CD14-positive monocyte (primary cell): ENCODE measurements at regions not wholly inside any gene's neighbourhood (a gene's known extent, or its start where the extent isn't known, plus 50 kb on each side); places are given as distances from the start of the nearest gene placed in this dataset.

Experiments
- DNase-seq, 3 donors: peaks; one replicate each; pipeline ENCODE4 v3.0.0-alpha.2; 2011 to 2022
- H2AFZ ChIP-seq: 2 replicates; pipeline ENCODE4 v1.6.0; 2012; ENCODE audit warnings: mild to moderate bottlenecking, low read depth, low read length, inconsistent platforms; ENCODE audit not compliant: insufficient read depth, poor library complexity, severe bottlenecking
- H3K27ac ChIP-seq, 2 donors: 1 replicate in 1 of 2; 2 replicates in 1 of 2; pipeline ENCODE4 v1.5.1; 2012 to 2013; ENCODE audit warnings: low read length in 2 of 2, control low read depth in 1 of 2, inconsistent platforms in 1 of 2, low read depth in 1 of 2, mild to moderate bottlenecking in 1 of 2
- H3K27me3 ChIP-seq, 2 donors: one replicate each; pipeline versions ENCODE4 v1.6.0 to v1.6.1; 2011 to 2013; ENCODE audit warnings: low read length in 2 of 2; ENCODE audit not compliant: control insufficient read depth in 2 of 2, insufficient read depth in 2 of 2
- H3K36me3 ChIP-seq, 2 donors: replicated peaks in 1 of 2; 1 replicate in 1 of 2; 2 replicates in 1 of 2; pipeline versions ENCODE4 v1.5.1 to v1.6.1; 2012 to 2013; ENCODE audit warnings: low read length in 2 of 2, control low read depth in 1 of 2, inconsistent platforms in 1 of 2, mild to moderate bottlenecking in 1 of 2; ENCODE audit not compliant: insufficient read depth in 2 of 2, control insufficient read depth in 1 of 2
- H3K4me1 ChIP-seq, 2 donors: 1 replicate in 1 of 2; 2 replicates in 1 of 2; pipeline versions ENCODE4 v1.5.1 to v1.6.1; 2012 to 2013; ENCODE audit warnings: low read length in 2 of 2, control low read depth in 1 of 2, inconsistent platforms in 1 of 2, mild to moderate bottlenecking in 1 of 2, moderate library complexity in 1 of 2; ENCODE audit not compliant: insufficient read depth in 2 of 2, control insufficient read depth in 1 of 2
- H3K4me2 ChIP-seq: replicated peaks from 2 replicates; pipeline ENCODE3; 2012; ENCODE audit warnings: low read length, moderate library complexity, mild to moderate bottlenecking; ENCODE audit not compliant: poor library complexity, severe bottlenecking; ENCODE audit errors: extremely low read depth
- H3K4me3 ChIP-seq, 3 experiments: fragments of 200-600 bp in 1 of 3; sonication (generic) in 1 of 3; replicated peaks in 1 of 3; 1 replicate in 2 of 3; 2 replicates in 1 of 3; pipeline ENCODE4 v1.5.1; 2011 to 2013; ENCODE audit warnings: low read length in 3 of 3, mild to moderate bottlenecking in 3 of 3, control low read depth in 2 of 3, low read depth in 2 of 3, inconsistent platforms in 1 of 3, moderate library complexity in 1 of 3
- H3K79me2 ChIP-seq: 2 replicates; pipeline ENCODE4 v1.6.0; 2012; ENCODE audit warnings: mild to moderate bottlenecking, control low read depth, inconsistent platforms, low read length, moderate library complexity; ENCODE audit not compliant: insufficient read depth
- H3K9ac ChIP-seq: 2 replicates; pipeline ENCODE4 v1.6.0; 2017; ENCODE audit warnings: low read length, mild to moderate bottlenecking; ENCODE audit not compliant: insufficient read depth, poor library complexity, severe bottlenecking
- H3K9me3 ChIP-seq, 2 donors: replicated peaks in 1 of 2; 1 replicate in 1 of 2; 2 replicates in 1 of 2; pipeline versions ENCODE4 v1.5.1 to v1.6.1; 2012 to 2013; ENCODE audit warnings: low read length in 2 of 2, control low read depth in 1 of 2; ENCODE audit not compliant: control insufficient read depth in 1 of 2, insufficient read depth in 1 of 2
- H4K20me1 ChIP-seq: 2 replicates; pipeline ENCODE4 v1.6.0; 2012; ENCODE audit warnings: mild to moderate bottlenecking, low read length, control low read depth, moderate library complexity; ENCODE audit not compliant: insufficient read depth
- H3K27ac Mint-ChIP-seq, 7 donors: one replicate each; pipeline ENCODE4 v1.8.0; 2020; ENCODE audit warnings: mild to moderate bottlenecking in 7 of 7, mixed read lengths in 7 of 7, moderate library complexity in 6 of 7, inconsistent platforms in 2 of 7
- H3K27me3 Mint-ChIP-seq, 3 donors: one replicate each; pipeline ENCODE4 v1.8.0; 2021 to 2022; ENCODE audit warnings: low read depth in 3 of 3, mild to moderate bottlenecking in 3 of 3, mixed read lengths in 3 of 3, moderate library complexity in 3 of 3, inconsistent platforms in 1 of 3
- H3K36me3 Mint-ChIP-seq, 2 donors: one replicate each; pipeline ENCODE4 v1.8.0; 2020; ENCODE audit warnings: mixed read lengths in 2 of 2, inconsistent platforms in 1 of 2, mild to moderate bottlenecking in 1 of 2
- H3K4me1 Mint-ChIP-seq: one replicate; pipeline ENCODE4 v1.8.0; 2020; ENCODE audit warnings: mild to moderate bottlenecking, mixed read lengths
- H3K4me3 Mint-ChIP-seq, 2 donors: one replicate each; pipeline ENCODE4 v1.8.0; 2020; ENCODE audit warnings: mild to moderate bottlenecking in 2 of 2, mixed read lengths in 2 of 2, moderate library complexity in 1 of 2
- H3K9me3 Mint-ChIP-seq, 7 donors: one replicate each; pipeline ENCODE4 v1.8.0; 2020 to 2022; ENCODE audit warnings: mixed read lengths in 7 of 7, mild to moderate bottlenecking in 6 of 7, moderate library complexity in 6 of 7, inconsistent platforms in 2 of 7
- CTCF ChIP-seq: fragments of 200-600 bp; IDR thresholded peaks from one replicate; pipeline ENCODE4 v1.8.0; 2022; ENCODE audit warnings: antibody characterized with exemption, mild to moderate bottlenecking
- WGBS: methylation state at CpG from one replicate; pipeline ENCODE4 v1.1.5; 2013; ENCODE audit warnings: missing lambda C conversion rate; ENCODE audit not compliant: insufficient coverage; 5-methylcytosine and 5-hydroxymethylcytosine counted together
- intact Hi-C, 2 donors: fragments of 100-400 bp; cut with micrococcal nuclease; formaldehyde crosslinking; loops; one replicate each; pipeline versions ENCODE4 v1.15.0 to v1.15.1; 2023

- no peak overlapping the region for H3K4me3 ChIP-seq
- H2AFZ ChIP-seq: no peak overlapping the region
- H3K9me3 Mint-ChIP-seq: peaks cover 0 to 11% (median 4%) of the 10 kb centered on the region in 7 donors
- intact Hi-C loops: no loop called here
- H3K4me3 Mint-ChIP-seq: no peak overlapping the region
- 38% methylated on average over 2 of the region's 5 CpGs for WGBS
- H3K36me3 Mint-ChIP-seq: no peaks in the 10 kb centered on the region
- H3K36me3 ChIP-seq: no peaks in the 10 kb centered on the region
- H3K9me3 ChIP-seq: peaks cover 0 to 4% of the 10 kb centered on the region in 2 donors
- H3K4me1 Mint-ChIP-seq: no peaks in the 10 kb centered on the region
- peak overlapping the region in 1 of 7 donors; percentile 3 for H3K27ac Mint-ChIP-seq
- no peak overlapping the region for H3K27ac ChIP-seq
- no peaks in the 10 kb centered on the region for H4K20me1 ChIP-seq
- no peak for DNase-seq
- peaks cover 0 to 2% (median 0%) of the 10 kb centered on the region in 3 donors for H3K27me3 Mint-ChIP-seq
- no peaks in the 10 kb centered on the region for H3K79me2 ChIP-seq
- H3K9ac ChIP-seq: no peak overlapping the region
- no peak overlapping the region for H3K4me2 ChIP-seq
- no peaks in the 10 kb centered on the region for H3K4me1 ChIP-seq
- H3K27me3 ChIP-seq: no peaks in the 10 kb centered on the region
- no peak for TF ChIP-seq CTCF
Measured at GRCh38 chr12:127592245-127592644, 674.7 kb upstream of the TMEM132C start.

- no peak overlapping the region for H3K4me3 ChIP-seq
- intact Hi-C loops: no loop called here
- no peak overlapping the region for H3K27ac ChIP-seq
- H3K9ac ChIP-seq: no peak overlapping the region
- H3K9me3 Mint-ChIP-seq: peaks cover 0 to 9% (median 4%) of the 10 kb centered on the region in 7 donors
- peaks cover 0 to 2% (median 0%) of the 10 kb centered on the region in 3 donors for H3K27me3 Mint-ChIP-seq
- H3K79me2 ChIP-seq: no peaks in the 10 kb centered on the region
- no peak for TF ChIP-seq CTCF
- H3K4me3 Mint-ChIP-seq: no peak overlapping the region
- no peaks in the 10 kb centered on the region for H4K20me1 ChIP-seq
- H3K4me1 Mint-ChIP-seq: no peaks in the 10 kb centered on the region
- no peak for DNase-seq
- H3K4me2 ChIP-seq: no peak overlapping the region
- no peaks in the 10 kb centered on the region for H3K27me3 ChIP-seq
- peaks cover 0 to 4% of the 10 kb centered on the region in 2 donors for H3K9me3 ChIP-seq
- no peak overlapping the region for H3K27ac Mint-ChIP-seq
- H3K4me1 ChIP-seq: no peaks in the 10 kb centered on the region
- no peak overlapping the region for H2AFZ ChIP-seq
- no peaks in the 10 kb centered on the region for H3K36me3 Mint-ChIP-seq
- WGBS: 64% methylated on average over 2 of the region's 6 CpGs
- no peaks in the 10 kb centered on the region for H3K36me3 ChIP-seq
Measured at GRCh38 chr12:127594351-127594970, 672.5 kb upstream of the TMEM132C start.
